ENCODE measurements at regions not wholly inside any gene's neighbourhood (a gene's known extent, or its start where the extent isn't known, plus 50 kb on each side); places are given as distances from the start of the nearest gene placed in this dataset.
A peak's percentile ranks its signal among the peaks of the same experiment; 100 is the strongest.

DNA sequence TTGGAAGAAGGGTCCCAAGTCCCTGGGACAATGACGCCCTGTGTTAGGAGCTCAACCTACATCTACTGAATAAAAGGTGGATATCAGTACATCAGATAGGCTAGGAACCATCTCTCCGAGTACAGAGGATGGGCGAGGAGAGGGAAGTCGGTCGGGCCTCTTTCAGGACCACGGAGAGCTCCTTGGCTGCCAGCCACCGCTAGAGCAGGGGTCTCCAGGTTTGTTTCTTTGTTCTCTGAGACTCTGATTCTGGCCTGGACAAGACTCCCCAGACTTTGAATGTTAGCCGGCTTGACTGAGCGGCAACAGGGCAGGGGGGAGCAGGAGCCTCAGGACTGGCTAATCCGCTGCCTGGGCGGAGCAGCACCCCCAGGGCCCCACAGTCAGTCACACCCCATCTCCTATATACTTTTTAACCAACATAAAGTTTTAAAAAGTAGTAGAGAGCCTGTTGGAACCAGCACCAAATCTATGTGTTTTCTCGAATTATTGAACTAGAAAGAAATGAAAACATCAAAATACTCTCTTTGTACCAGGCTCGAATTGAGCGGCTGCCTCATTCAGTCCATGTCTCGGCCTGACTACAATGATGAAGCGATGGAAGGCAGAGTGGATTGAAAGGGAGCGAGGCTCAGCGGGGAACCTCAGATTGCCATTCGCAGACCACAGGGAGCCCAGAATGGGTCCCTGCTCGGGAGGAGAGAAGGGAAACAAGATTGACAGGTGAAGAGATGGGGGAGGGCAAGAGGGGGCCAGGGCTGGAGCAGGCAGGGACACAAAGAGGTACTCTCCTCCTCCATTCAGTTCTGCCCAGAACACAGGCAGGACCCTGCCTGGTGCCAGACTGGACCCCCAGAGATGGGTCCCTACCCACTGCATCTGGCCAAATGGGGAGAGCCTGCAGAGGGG, 131.6 kb downstream of the TPRA1 start:
- 22 to 33% (median 27%) methylated on average over 16 to 20 of the region's 20 CpGs for WGBS, 4 donors
- H3K4me3 ChIP-seq = no peak overlapping the region
- TF ChIP-seq, protein P1, sequence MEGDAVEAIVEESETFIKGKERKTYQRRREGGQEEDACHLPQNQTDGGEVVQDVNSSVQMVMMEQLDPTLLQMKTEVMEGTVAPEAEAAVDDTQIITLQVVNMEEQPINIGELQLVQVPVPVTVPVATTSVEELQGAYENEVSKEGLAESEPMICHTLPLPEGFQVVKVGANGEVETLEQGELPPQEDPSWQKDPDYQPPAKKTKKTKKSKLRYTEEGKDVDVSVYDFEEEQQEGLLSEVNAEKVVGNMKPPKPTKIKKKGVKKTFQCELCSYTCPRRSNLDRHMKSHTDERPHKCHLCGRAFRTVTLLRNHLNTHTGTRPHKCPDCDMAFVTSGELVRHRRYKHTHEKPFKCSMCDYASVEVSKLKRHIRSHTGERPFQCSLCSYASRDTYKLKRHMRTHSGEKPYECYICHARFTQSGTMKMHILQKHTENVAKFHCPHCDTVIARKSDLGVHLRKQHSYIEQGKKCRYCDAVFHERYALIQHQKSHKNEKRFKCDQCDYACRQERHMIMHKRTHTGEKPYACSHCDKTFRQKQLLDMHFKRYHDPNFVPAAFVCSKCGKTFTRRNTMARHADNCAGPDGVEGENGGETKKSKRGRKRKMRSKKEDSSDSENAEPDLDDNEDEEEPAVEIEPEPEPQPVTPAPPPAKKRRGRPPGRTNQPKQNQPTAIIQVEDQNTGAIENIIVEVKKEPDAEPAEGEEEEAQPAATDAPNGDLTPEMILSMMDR (IDR thresholded peaks at IDR 0.05) = no peak
- TF ChIP-seq POLR2A (IDR thresholded peaks at IDR 0.05) = no peak
- H3K36me3 ChIP-seq = no peaks in the 10 kb centered on the region
- H3K27me3 ChIP-seq = peaks cover 9 to 52% (median 46%) of the 10 kb centered on the region in 9 donors
- ATAC-seq (no peak), DNase-seq (no peak)
- intact Hi-C loops (cut with DNase I) = loop anchor here (5.0 to 10.0 kb wide), 8 partner anchors 274 to 937 kb away; partner anchors contain the start of genes CHST13 (in 7 of the 10) and PLXNA1 (in 3 of the 10)
- peaks cover 0 to 24% (median 17%) of the 10 kb centered on the region in 12 donors for H3K4me1 ChIP-seq
- H3K27ac ChIP-seq = no peak overlapping the region
- H3K9me3 ChIP-seq = no peaks in the 10 kb centered on the region

DNA sequence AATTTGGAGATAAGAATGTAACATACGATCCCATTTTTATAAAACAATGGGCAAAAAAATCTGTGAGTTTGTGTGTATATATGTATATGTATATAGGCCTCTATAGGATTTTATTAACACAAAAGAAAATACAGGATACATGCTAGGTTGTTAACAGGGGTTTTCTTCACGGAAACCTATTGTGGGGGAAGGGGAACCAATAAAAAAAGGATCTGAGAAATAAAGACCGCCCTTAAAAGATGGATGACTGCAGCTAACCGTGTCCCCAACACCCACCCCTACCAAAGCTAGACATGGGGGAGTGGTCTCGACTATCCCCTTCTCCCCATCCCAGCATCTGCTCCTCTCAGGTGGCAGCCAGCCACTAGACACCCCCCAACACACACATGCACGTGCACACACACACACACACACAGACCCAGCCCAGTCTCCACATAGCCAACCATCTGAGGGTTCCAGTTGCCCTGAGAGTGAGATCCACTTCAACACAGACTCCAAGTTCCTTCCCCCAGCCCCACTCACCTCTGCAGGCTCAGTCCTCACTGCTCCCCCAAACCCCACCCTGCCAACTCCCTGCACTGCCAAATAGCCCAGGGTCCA, 132.9 kb downstream of the TPRA1 start:
- no peak overlapping the region for H3K27ac ChIP-seq
- H3K9me3 ChIP-seq = no peaks in the 10 kb centered on the region
- ATAC-seq (no peak), DNase-seq (no peak)
- TF ChIP-seq, protein P1 (IDR thresholded peaks at IDR 0.05) = no peak
- TF ChIP-seq POLR2A (IDR thresholded peaks at IDR 0.05) = no peak
- peaks cover 0 to 24% (median 17%) of the 10 kb centered on the region in 12 donors for H3K4me1 ChIP-seq
- intact Hi-C loops (cut with DNase I) = loop anchor here (5.0 to 10.0 kb wide), 8 partner anchors 273 to 935 kb away; partner anchors contain the start of genes CHST13 (in 7 of the 10) and PLXNA1 (in 3 of the 10)
- H3K27me3 ChIP-seq = peaks cover 9 to 62% (median 49%) of the 10 kb centered on the region in 9 donors
- 53 to 60% (median 59%) methylated on average over 6 of the region's 6 CpGs for WGBS, 4 donors
- H3K4me3 ChIP-seq = no peak overlapping the region
- no peaks in the 10 kb centered on the region for H3K36me3 ChIP-seq

DNA sequence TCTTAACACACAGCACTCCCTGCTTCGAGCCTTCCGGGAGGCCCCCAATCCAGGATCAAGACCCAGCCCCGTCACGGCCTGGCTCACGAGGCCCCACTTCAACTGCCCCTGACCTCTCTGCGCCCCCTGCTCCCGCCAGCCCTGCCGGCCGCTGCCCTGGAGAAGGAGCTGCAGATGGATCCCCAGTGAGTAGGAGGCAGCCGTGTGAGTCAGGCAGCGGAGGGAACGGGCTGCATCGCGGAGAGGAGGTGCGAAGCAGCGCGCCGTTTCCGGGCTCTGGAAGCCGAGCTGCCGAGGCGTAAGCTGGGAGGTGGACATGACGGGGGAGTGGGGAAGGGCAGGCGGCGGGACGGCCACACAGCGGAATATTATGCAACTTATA, 133.4 kb downstream of the TPRA1 start:
- ATAC-seq (peak in 3 of 4 donors; percentile 10 to 61 (median 17)), DNase-seq (peak in 1 of 5 donors; percentile 59)
- Histone ChIP-seq H3K27ac (no peak overlapping the region), H3K27me3 (peaks cover 9 to 67% (median 51%) of the 10 kb centered on the region in 9 donors), H3K4me1 (peaks cover 0 to 24% (median 17%) of the 10 kb centered on the region in 12 donors), H3K36me3 (no peaks in the 10 kb centered on the region), H3K4me3 (peak overlapping the region in 1 of 12 donors; percentile 12), H3K9me3 (no peaks in the 10 kb centered on the region)
- 2 to 6% (median 3%) methylated on average over 14 to 27 of the region's 27 CpGs for WGBS, 4 donors
- intact Hi-C loops (cut with DNase I) = loop anchor here (5.0 to 10.0 kb wide), 8 partner anchors 272 to 935 kb away; partner anchors contain the start of genes CHST13 (in 7 of the 10) and PLXNA1 (in 3 of the 10)
- TF ChIP-seq POLR2A (IDR thresholded peaks at IDR 0.05) = no peak
- TF ChIP-seq, protein P1 (IDR thresholded peaks at IDR 0.05) = no peak
